Neural cell (in vitro differentiated cells): ENCODE measurements at regions not wholly inside any gene's neighbourhood (a gene's known extent, or its start where the extent isn't known, plus 50 kb on each side); places are given as distances from the start of the nearest gene placed in this dataset.

Source experiments
- EZH2 ChIP-seq: fragments of 200-600, 300-800 bp; shearing (Covaris generic), sonication (generic); IDR thresholded peaks from 2 replicates; pipeline ENCODE4 v1.6.1; 2014; ENCODE audit warnings: antibody characterized with exemption, low read length, borderline replicate concordance, mild to moderate bottlenecking; ENCODE audit not compliant: insufficient read depth, poor library complexity, severe bottlenecking
- TF ChIP-seq, protein P1 (sequence below): fragments of 450-650 bp; IDR thresholded peaks from 2 replicates; pipeline ENCODE4 v1.5.1; 2014; ENCODE audit warnings: antibody characterized with exemption, mild to moderate bottlenecking, moderate library complexity; ENCODE audit not compliant: poor library complexity, severe bottlenecking
- TF ChIP-seq, protein P2 (sequence below): IDR thresholded peaks from 2 replicates; pipeline ENCODE4 v1.6.1; 2012; ENCODE audit warnings: borderline replicate concordance

- TF ChIP-seq, protein P1, sequence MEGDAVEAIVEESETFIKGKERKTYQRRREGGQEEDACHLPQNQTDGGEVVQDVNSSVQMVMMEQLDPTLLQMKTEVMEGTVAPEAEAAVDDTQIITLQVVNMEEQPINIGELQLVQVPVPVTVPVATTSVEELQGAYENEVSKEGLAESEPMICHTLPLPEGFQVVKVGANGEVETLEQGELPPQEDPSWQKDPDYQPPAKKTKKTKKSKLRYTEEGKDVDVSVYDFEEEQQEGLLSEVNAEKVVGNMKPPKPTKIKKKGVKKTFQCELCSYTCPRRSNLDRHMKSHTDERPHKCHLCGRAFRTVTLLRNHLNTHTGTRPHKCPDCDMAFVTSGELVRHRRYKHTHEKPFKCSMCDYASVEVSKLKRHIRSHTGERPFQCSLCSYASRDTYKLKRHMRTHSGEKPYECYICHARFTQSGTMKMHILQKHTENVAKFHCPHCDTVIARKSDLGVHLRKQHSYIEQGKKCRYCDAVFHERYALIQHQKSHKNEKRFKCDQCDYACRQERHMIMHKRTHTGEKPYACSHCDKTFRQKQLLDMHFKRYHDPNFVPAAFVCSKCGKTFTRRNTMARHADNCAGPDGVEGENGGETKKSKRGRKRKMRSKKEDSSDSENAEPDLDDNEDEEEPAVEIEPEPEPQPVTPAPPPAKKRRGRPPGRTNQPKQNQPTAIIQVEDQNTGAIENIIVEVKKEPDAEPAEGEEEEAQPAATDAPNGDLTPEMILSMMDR = no peak
- TF ChIP-seq EZH2 = no peak
- TF ChIP-seq, protein P2, sequence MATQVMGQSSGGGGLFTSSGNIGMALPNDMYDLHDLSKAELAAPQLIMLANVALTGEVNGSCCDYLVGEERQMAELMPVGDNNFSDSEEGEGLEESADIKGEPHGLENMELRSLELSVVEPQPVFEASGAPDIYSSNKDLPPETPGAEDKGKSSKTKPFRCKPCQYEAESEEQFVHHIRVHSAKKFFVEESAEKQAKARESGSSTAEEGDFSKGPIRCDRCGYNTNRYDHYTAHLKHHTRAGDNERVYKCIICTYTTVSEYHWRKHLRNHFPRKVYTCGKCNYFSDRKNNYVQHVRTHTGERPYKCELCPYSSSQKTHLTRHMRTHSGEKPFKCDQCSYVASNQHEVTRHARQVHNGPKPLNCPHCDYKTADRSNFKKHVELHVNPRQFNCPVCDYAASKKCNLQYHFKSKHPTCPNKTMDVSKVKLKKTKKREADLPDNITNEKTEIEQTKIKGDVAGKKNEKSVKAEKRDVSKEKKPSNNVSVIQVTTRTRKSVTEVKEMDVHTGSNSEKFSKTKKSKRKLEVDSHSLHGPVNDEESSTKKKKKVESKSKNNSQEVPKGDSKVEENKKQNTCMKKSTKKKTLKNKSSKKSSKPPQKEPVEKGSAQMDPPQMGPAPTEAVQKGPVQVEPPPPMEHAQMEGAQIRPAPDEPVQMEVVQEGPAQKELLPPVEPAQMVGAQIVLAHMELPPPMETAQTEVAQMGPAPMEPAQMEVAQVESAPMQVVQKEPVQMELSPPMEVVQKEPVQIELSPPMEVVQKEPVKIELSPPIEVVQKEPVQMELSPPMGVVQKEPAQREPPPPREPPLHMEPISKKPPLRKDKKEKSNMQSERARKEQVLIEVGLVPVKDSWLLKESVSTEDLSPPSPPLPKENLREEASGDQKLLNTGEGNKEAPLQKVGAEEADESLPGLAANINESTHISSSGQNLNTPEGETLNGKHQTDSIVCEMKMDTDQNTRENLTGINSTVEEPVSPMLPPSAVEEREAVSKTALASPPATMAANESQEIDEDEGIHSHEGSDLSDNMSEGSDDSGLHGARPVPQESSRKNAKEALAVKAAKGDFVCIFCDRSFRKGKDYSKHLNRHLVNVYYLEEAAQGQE = no peak
Observed at GRCh38 chr13:21805733-21806132, 134.9 kb downstream of the FGF9 start.
